Chondrocyte (in vitro differentiated cells): ENCODE measurements at regions not wholly inside any gene's neighbourhood (a gene's known extent, or its start where the extent isn't known, plus 50 kb on each side); places are given as distances from the start of the nearest gene placed in this dataset.

Experiments used
- DNase-seq: peaks from one replicate; pipeline ENCODE4 v3.0.0; 2021; ENCODE audit warnings: mixed read lengths, low spot score
- H3K27ac Mint-ChIP-seq: one replicate; pipeline ENCODE4 v1.8.0; 2021; ENCODE audit warnings: mild to moderate bottlenecking, moderate library complexity, mixed read lengths; ENCODE audit not compliant: unreplicated experiment
- H3K27me3 Mint-ChIP-seq: 2 replicates; pipeline ENCODE4 v1.8.0; 2021; ENCODE audit warnings: low read depth, mixed read lengths
- H3K36me3 Mint-ChIP-seq: 2 replicates; pipeline ENCODE4 v1.8.0; 2021; ENCODE audit warnings: low read depth, mixed read lengths
- H3K4me1 Mint-ChIP-seq: 2 replicates; pipeline ENCODE4 v1.8.0; 2021; ENCODE audit warnings: low read depth, mild to moderate bottlenecking, mixed read lengths
- H3K4me3 Mint-ChIP-seq: one replicate; pipeline ENCODE4 v1.8.0; 2021; ENCODE audit warnings: mild to moderate bottlenecking, moderate library complexity, mixed read lengths; ENCODE audit not compliant: unreplicated experiment
- H3K9me3 Mint-ChIP-seq: 2 replicates; pipeline ENCODE4 v1.8.0; 2021; ENCODE audit warnings: low read depth, mixed read lengths
- TF ChIP-seq, protein P1 (sequence below): fragments of 200-600 bp; sonication (generic); IDR thresholded peaks from 2 replicates; pipeline ENCODE4 v1.5.0; 2021; ENCODE audit warnings: antibody characterized with exemption, mild to moderate bottlenecking, moderate library complexity

DNA sequence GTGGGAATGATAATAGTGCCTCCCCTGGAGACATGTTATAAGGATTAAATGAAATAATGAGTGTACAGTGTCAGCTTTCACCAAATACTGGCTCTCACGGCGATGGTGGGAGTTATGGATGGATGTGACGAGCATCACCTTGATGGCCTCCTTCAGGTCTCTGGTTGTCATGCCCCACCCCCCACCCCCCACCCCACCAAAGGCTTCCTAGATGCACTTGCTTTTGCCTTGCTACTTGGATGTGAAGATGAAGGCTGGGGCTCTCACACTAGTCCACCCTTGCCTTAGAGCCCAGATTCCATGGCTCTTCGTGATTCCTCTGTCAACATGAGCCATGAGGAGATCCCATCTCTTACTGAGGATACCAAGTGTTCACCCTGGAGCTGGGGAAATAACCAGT lies 412.3 kb downstream of the NPHP4 start:
- peaks cover 28% of the 10 kb centered on the region for H3K9me3 Mint-ChIP-seq
- TF ChIP-seq, protein P1, sequence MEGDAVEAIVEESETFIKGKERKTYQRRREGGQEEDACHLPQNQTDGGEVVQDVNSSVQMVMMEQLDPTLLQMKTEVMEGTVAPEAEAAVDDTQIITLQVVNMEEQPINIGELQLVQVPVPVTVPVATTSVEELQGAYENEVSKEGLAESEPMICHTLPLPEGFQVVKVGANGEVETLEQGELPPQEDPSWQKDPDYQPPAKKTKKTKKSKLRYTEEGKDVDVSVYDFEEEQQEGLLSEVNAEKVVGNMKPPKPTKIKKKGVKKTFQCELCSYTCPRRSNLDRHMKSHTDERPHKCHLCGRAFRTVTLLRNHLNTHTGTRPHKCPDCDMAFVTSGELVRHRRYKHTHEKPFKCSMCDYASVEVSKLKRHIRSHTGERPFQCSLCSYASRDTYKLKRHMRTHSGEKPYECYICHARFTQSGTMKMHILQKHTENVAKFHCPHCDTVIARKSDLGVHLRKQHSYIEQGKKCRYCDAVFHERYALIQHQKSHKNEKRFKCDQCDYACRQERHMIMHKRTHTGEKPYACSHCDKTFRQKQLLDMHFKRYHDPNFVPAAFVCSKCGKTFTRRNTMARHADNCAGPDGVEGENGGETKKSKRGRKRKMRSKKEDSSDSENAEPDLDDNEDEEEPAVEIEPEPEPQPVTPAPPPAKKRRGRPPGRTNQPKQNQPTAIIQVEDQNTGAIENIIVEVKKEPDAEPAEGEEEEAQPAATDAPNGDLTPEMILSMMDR, result no peak
- no peaks in the 10 kb centered on the region for H3K27me3 Mint-ChIP-seq
- no peak overlapping the region for H3K27ac Mint-ChIP-seq
- no peak overlapping the region for H3K4me3 Mint-ChIP-seq
- no peaks in the 10 kb centered on the region for H3K4me1 Mint-ChIP-seq
- no peak for DNase-seq
- no peaks in the 10 kb centered on the region for H3K36me3 Mint-ChIP-seq

DNA sequence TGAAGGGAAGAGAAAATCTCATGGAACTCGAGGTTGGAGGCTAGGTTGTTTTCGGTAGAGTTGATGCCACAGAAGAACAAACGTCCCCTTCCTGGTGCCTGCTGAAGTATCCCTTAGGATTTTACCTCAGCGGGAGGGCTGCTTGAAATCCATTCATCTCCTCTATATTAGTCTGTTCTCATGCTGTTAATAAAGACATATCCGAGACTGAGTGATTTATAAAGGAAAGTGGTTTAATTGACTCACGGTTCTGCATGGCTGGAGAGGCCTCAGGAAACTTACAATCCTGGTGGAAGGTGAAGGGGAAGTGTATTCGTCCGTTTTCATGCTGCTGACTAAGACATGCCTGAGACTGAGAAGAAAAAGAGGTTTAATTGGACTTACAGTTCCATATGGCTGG lies 413.5 kb downstream of the NPHP4 start:
- Mint-ChIP-seq H3K4me1 (no peaks in the 10 kb centered on the region), H3K27me3 (no peaks in the 10 kb centered on the region), H3K36me3 (no peaks in the 10 kb centered on the region), H3K27ac (no peak overlapping the region), H3K9me3 (peaks cover 27% of the 10 kb centered on the region), H3K4me3 (no peak overlapping the region)
- DNase-seq, result no peak
- TF ChIP-seq, protein P1, result no peak

DNA sequence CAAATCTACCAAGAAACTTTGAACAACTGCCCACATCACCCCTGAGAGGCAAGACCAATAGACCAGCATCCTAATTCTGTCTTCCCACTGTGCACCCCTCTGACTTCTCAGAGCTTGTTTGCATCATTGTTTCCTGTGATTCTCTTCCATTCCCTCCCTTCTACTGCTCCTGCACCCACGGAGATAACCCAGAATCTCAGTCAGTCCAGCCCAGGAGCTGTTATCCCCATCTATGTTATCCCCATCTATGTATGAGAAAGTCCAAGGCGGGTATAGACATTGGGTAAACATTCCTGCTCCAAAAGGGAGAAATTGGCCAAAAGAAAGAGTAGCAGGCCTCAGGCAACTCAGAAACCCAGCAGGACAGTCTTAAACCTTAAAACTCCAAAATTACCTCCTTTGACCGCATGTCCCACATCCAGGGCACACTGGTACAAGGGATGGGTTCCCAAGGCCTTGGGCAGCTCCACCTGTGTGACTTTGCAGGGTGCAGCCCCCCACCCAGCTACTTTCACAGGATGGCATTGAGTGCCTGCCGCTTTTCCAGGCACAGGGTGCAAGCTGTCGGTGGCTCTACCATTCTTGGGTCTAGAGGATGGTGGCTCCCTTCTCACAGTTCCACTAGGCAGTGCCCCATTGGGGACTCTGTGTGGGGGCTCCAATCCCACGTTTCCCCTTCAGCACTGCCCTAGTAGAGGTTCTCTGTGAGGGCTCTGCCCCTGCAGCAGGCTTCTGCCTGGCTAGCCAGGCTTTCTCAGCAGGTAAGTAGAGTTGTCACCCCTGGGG lies 414.8 kb downstream of the NPHP4 start:
- DNase-seq, result no peak
- Mint-ChIP-seq H3K4me1 (no peaks in the 10 kb centered on the region), H3K36me3 (no peaks in the 10 kb centered on the region), H3K9me3 (peaks cover 22% of the 10 kb centered on the region), H3K27ac (no peak overlapping the region), H3K4me3 (no peak overlapping the region), H3K27me3 (no peaks in the 10 kb centered on the region)
- TF ChIP-seq, protein P1, result no peak

DNA sequence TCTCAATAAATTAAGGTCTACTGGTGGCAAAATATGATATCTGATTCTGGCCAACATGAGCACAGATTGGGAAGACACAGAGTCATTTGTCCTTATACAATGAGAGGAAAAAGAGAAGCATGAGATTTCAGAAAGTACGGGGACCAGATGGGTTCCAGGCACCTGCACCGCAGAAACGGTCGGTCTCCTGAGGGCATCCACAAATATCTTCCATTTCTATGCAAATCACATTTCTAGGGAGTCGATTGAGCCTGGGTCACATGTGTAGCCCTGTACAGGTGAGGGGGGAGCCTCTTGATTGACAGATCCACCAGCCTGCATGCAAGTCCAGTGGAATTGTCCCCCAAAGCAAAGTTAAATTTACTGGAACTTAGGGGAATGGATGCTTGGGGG lies 415.6 kb downstream of the NPHP4 start:
- H3K4me1 Mint-ChIP-seq, result no peaks in the 10 kb centered on the region
- no peak overlapping the region for H3K27ac Mint-ChIP-seq
- H3K4me3 Mint-ChIP-seq, result no peak overlapping the region
- no peak for DNase-seq
- H3K27me3 Mint-ChIP-seq, result no peaks in the 10 kb centered on the region
- TF ChIP-seq, protein P1, result no peak
- no peaks in the 10 kb centered on the region for H3K36me3 Mint-ChIP-seq
- H3K9me3 Mint-ChIP-seq, result peaks cover 20% of the 10 kb centered on the region

DNA sequence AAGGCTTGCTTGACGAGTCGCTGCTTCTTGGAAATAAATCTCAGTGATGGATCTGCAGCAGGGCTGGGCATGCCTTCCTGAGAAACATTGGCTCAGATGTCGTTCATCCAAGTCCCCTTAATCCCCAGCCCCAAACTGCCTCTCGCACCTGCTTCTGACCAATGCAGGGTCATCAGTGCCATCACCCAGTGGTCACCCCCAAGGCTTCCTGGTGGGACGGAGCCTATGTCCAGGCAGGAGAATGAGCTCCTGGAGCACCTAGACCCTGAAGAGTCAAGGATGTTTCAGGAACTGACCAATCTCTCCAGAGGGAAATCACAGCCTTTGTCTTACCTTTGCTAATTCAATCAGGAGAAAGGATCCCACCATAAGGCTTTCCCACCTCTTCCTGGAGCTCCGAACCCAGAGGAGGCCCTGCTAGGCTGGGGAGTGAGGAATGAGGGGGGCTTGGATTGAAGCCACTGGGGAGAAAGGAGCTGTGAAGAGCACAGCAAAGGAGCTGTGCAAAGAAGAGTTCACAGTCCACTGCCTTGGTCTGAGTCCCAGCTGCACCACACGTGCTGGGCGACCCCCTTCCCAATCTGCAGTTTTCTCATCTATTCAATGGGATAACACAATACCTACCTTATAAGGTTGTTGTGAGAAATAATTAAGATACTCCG lies 416.1 kb downstream of the NPHP4 start:
- H3K27ac Mint-ChIP-seq, result no peak overlapping the region
- H3K27me3 Mint-ChIP-seq, result no peaks in the 10 kb centered on the region
- H3K36me3 Mint-ChIP-seq, result no peaks in the 10 kb centered on the region
- TF ChIP-seq, protein P1, result no peak
- H3K4me1 Mint-ChIP-seq, result no peaks in the 10 kb centered on the region
- H3K9me3 Mint-ChIP-seq, result peaks cover 14% of the 10 kb centered on the region
- no peak for DNase-seq
- H3K4me3 Mint-ChIP-seq, result no peak overlapping the region
